ENCODE measurements at regions not wholly inside any gene's neighbourhood (a gene's known extent, or its start where the extent isn't known, plus 50 kb on each side); places are given as distances from the start of the nearest gene placed in this dataset.

DNA sequence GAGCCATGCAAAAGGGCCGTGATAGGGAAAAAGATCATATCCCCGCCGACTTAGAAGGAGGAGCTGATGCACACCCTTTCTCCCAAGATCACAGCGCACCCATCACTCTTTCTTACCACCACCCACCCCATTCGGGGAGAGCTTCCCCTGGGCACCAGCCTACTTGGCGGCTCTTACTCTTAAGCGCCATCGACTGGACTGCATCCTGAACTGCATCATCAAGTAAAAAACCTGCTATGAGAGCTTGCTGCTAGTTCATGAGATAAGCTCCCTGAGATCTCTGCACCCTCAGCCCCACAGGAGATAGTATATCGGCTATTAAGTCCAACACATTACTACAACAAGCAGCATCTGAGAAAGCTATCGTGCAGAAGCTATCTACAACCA lies 125.1 kb downstream of the BARHL2 start:
- no peaks in the 10 kb centered on the region for H3K36me3 ChIP-seq (ENCODE audit: control insufficient read depth, insufficient read depth, low read length)
- H3K27ac ChIP-seq (ENCODE audit: insufficient read depth, low read depth, low read length, poor library complexity, severe bottlenecking), result no peak overlapping the region
- H3K4me1 ChIP-seq (ENCODE audit: control insufficient read depth, insufficient read depth, low read length), result no peaks in the 10 kb centered on the region
- no peak overlapping the region for H3K4me3 ChIP-seq (ENCODE audit: insufficient read depth, low read depth, low read length)
- no peaks in the 10 kb centered on the region for H3K9me3 ChIP-seq (ENCODE audit: control insufficient read depth, low read length)
- no peaks in the 10 kb centered on the region for H3K27me3 ChIP-seq (ENCODE audit: control insufficient read depth, insufficient read depth, low read length, poor library complexity, severe bottlenecking)
- 83 to 85% methylated on average over 10 of the region's 10 CpGs for WGBS, 2 experiments

DNA sequence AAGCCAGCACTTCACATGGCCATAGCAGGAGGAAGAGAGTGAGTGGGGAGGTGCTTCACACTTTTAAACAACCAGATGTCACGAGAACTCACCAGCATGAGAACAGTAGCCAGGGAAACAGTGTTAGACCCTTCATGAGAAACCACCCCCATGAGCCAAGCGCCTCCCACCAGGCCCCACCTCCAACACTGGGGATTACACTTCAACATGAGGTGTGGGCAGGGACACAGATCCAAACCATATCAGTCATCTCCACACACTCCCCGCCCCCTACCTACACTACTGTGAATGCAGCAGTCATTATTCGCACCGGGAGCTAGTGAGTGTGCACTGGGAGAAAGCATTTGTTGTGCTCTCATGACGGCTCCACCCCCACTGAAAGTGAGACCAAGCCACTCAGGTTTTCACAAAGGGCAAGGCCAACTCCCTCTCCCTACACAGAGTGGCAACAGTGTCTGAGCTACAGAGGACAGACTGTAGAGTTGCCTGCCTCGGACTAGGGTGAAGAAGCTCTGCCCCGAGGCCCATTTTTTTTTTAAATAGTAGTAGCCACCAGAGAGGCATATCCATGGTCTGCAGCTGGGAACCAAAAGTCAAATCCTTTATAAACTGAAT lies 125.6 kb downstream of the BARHL2 start:
- H3K27me3 ChIP-seq (ENCODE audit: control insufficient read depth, insufficient read depth, low read length, poor library complexity, severe bottlenecking), result no peaks in the 10 kb centered on the region
- 88 to 92% methylated on average over 8 of the region's 8 CpGs for WGBS, 2 experiments
- no peak overlapping the region for H3K27ac ChIP-seq (ENCODE audit: insufficient read depth, low read depth, low read length, poor library complexity, severe bottlenecking)
- H3K4me3 ChIP-seq (ENCODE audit: insufficient read depth, low read depth, low read length), result no peak overlapping the region
- H3K4me1 ChIP-seq (ENCODE audit: control insufficient read depth, insufficient read depth, low read length), result no peaks in the 10 kb centered on the region
- H3K9me3 ChIP-seq (ENCODE audit: control insufficient read depth, low read length), result no peaks in the 10 kb centered on the region
- no peaks in the 10 kb centered on the region for H3K36me3 ChIP-seq (ENCODE audit: control insufficient read depth, insufficient read depth, low read length)

DNA sequence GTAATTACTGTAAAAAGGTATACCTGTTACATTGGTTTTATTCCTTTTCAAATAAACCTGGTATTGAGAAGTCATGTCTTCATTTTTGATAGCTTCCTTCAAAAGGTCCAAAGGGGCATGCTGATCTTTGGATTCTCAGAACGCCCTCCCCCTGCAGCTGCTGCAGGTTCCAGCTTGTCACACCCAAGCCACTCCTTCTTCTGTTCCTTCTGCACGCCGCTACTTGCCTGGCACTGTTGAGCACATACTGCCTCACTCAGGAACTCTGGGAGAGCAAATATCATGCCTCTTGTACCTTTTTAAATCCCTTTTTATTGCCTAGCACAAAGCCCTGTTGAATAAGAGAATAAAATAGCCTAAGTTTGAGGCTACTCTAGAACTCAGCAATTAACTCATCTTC lies 136.9 kb downstream of the BARHL2 start:
- Histone ChIP-seq H3K27ac (ENCODE audit: insufficient read depth, low read depth, low read length, poor library complexity, severe bottlenecking) (no peak overlapping the region), H3K4me3 (ENCODE audit: insufficient read depth, low read depth, low read length) (no peak overlapping the region), H3K36me3 (ENCODE audit: control insufficient read depth, insufficient read depth, low read length) (no peaks in the 10 kb centered on the region), H3K9me3 (ENCODE audit: control insufficient read depth, low read length) (no peaks in the 10 kb centered on the region), H3K27me3 (ENCODE audit: control insufficient read depth, insufficient read depth, low read length, poor library complexity, severe bottlenecking) (no peaks in the 10 kb centered on the region), H3K4me1 (ENCODE audit: control insufficient read depth, insufficient read depth, low read length) (no peaks in the 10 kb centered on the region)
- WGBS, 2 experiments, result 87 to 91% methylated on average over 3 of the region's 3 CpGs

DNA sequence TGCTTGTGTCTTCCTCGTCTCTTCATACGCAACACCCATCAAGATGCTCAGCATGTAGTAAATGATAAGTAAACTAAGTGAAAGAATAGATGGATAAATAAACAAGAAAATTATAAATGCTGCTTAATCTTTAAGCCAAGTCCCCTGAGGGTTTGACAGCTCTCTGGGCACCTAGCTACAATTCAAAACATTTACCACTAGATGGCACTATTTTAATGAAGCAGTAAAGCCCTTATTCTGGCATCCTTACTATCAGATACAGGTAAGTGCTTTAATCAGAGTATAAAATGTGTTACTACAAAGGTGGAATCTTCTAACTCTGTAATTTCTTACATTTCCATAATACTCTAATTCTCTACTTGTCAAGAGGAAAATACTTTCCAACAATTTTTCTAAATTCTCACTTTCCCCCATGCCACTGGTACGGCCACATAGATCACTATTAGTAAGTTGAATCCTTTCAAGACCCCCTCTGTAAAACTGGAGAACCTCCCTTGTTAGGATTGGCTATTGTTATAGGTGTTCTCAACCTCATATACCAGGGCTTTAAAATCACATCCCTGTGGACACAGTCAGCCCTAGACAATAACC lies 137.8 kb downstream of the BARHL2 start:
- no peak overlapping the region for H3K4me3 ChIP-seq (ENCODE audit: insufficient read depth, low read depth, low read length)
- no peak overlapping the region for H3K27ac ChIP-seq (ENCODE audit: insufficient read depth, low read depth, low read length, poor library complexity, severe bottlenecking)
- H3K36me3 ChIP-seq (ENCODE audit: control insufficient read depth, insufficient read depth, low read length), result no peaks in the 10 kb centered on the region
- H3K4me1 ChIP-seq (ENCODE audit: control insufficient read depth, insufficient read depth, low read length), result no peaks in the 10 kb centered on the region
- H3K9me3 ChIP-seq (ENCODE audit: control insufficient read depth, low read length), result no peaks in the 10 kb centered on the region
- 81 to 100% methylated on average over 1 to 3 of the region's 3 CpGs for WGBS, 2 experiments
- H3K27me3 ChIP-seq (ENCODE audit: control insufficient read depth, insufficient read depth, low read length, poor library complexity, severe bottlenecking), result no peaks in the 10 kb centered on the region

DNA sequence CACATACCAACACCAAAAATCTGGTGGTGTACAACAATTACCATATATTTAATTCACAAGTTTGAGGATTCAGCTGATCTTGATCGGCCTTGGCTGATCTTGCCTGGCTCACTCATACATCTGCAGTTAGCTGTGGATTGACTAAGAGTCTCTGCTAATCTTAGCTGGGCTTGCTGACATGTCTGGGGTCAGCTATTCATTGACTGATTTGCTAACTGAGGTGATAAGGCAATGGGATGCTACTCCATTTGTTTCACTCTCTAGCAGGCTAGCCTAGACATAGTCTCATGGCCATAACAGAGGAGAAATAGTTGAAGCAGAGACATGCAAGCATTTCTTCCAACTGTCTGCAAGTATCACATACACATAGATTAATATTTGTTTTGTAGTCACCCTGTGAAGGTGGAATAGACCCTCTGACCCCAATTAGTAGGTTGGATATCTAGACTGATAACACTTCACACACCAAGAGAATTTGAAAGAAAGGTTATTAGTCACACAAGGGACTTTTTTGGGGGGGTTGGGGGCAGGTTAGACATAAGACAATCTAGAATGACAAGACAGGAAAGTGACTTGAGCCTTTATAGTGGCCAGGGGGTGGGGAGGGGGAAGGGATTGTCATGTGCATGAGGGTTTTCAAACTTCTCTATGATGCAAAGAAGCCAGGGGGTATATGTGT lies 142.3 kb downstream of the BARHL2 start:
- no peaks in the 10 kb centered on the region for H3K27me3 ChIP-seq (ENCODE audit: control insufficient read depth, insufficient read depth, low read length, poor library complexity, severe bottlenecking)
- no peaks in the 10 kb centered on the region for H3K9me3 ChIP-seq (ENCODE audit: control insufficient read depth, low read length)
- 96 to 97% methylated on average over 1 of the region's 1 CpG for WGBS, 2 experiments
- H3K4me3 ChIP-seq (ENCODE audit: insufficient read depth, low read depth, low read length), result no peak overlapping the region
- H3K27ac ChIP-seq (ENCODE audit: insufficient read depth, low read depth, low read length, poor library complexity, severe bottlenecking), result no peak overlapping the region
- no peaks in the 10 kb centered on the region for H3K4me1 ChIP-seq (ENCODE audit: control insufficient read depth, insufficient read depth, low read length)
- H3K36me3 ChIP-seq (ENCODE audit: control insufficient read depth, insufficient read depth, low read length), result no peaks in the 10 kb centered on the region

DNA sequence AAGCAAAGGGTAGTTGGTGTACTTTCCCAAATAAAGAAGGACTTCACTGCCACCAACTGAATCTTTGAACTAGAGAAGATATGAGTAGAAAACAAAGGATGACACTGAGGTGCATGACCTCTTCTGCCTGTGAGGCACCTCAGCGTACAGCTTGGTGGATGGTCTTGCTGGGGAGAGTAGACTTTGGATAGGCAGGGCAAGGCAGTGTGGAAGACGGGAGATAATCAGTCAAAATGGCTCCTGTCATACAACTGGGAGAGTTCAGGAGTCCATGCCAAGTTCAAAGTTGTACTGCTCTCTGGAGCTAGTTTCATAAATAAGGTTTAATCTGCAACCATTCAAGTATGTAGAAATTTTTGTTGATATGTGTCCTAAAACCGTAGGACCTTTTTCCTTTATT lies 143.4 kb downstream of the BARHL2 start:
- 88 to 95% methylated on average over 2 of the region's 3 CpGs for WGBS, 2 experiments
- H3K9me3 ChIP-seq (ENCODE audit: control insufficient read depth, low read length), result no peaks in the 10 kb centered on the region
- peaks cover 2% of the 10 kb centered on the region for H3K4me1 ChIP-seq (ENCODE audit: control insufficient read depth, insufficient read depth, low read length)
- H3K27me3 ChIP-seq (ENCODE audit: control insufficient read depth, insufficient read depth, low read length, poor library complexity, severe bottlenecking), result no peaks in the 10 kb centered on the region
- H3K27ac ChIP-seq (ENCODE audit: insufficient read depth, low read depth, low read length, poor library complexity, severe bottlenecking), result no peak overlapping the region
- H3K36me3 ChIP-seq (ENCODE audit: control insufficient read depth, insufficient read depth, low read length), result no peaks in the 10 kb centered on the region
- no peak overlapping the region for H3K4me3 ChIP-seq (ENCODE audit: insufficient read depth, low read depth, low read length)

DNA sequence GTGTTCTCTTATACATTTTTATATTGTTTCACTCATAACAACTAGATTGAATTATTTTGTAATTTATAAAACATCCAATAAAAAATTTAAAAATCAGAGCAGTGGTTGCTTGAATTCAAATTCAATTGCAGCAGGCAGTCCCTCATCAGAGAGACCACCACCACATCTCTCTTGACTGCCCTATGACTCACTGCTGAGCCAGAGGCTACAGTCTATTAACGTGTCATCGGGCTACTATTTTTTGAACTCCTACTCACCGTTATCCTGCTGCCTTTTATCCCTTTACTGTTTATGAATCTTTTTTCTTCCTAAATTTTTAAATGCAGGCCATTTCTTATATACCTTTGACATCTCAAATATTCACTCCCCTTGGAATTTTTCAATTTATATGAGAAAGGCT lies 144.7 kb downstream of the BARHL2 start:
- Histone ChIP-seq H3K36me3 (ENCODE audit: control insufficient read depth, insufficient read depth, low read length) (no peaks in the 10 kb centered on the region), H3K27ac (ENCODE audit: insufficient read depth, low read depth, low read length, poor library complexity, severe bottlenecking) (no peak overlapping the region), H3K4me1 (ENCODE audit: control insufficient read depth, insufficient read depth, low read length) (peaks cover 3% of the 10 kb centered on the region), H3K27me3 (ENCODE audit: control insufficient read depth, insufficient read depth, low read length, poor library complexity, severe bottlenecking) (no peaks in the 10 kb centered on the region), H3K4me3 (ENCODE audit: insufficient read depth, low read depth, low read length) (no peak overlapping the region), H3K9me3 (ENCODE audit: control insufficient read depth, low read length) (no peaks in the 10 kb centered on the region)
- 75 to 87% methylated on average over 3 of the region's 3 CpGs for WGBS, 2 experiments

DNA sequence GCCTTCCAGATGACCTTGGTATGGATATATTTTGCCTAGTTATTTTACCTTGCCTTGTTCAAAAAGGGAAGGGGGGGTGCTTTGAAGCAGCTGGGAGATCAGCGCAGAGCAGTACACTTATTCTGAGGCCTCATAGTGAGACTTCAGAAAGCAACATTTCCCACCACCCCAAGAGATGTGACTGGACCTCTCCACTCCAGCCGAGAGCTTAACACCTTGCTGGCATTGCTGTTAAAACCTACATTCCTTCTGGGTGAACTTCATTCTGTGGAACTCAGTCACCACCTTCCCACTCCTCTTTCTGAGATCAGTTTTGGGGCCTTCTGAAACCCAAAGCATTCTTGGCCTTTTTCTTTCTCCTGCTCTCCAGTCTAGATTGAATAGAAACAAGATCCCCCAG lies 148.7 kb downstream of the BARHL2 start:
- 91 to 93% methylated on average over 1 to 2 of the region's 2 CpGs for WGBS, 2 experiments
- Histone ChIP-seq H3K36me3 (ENCODE audit: control insufficient read depth, insufficient read depth, low read length) (no peaks in the 10 kb centered on the region), H3K4me3 (ENCODE audit: insufficient read depth, low read depth, low read length) (no peak overlapping the region), H3K9me3 (ENCODE audit: control insufficient read depth, low read length) (no peaks in the 10 kb centered on the region), H3K4me1 (ENCODE audit: control insufficient read depth, insufficient read depth, low read length) (peaks cover 3% of the 10 kb centered on the region), H3K27me3 (ENCODE audit: control insufficient read depth, insufficient read depth, low read length, poor library complexity, severe bottlenecking) (no peaks in the 10 kb centered on the region), H3K27ac (ENCODE audit: insufficient read depth, low read depth, low read length, poor library complexity, severe bottlenecking) (no peak overlapping the region)

DNA sequence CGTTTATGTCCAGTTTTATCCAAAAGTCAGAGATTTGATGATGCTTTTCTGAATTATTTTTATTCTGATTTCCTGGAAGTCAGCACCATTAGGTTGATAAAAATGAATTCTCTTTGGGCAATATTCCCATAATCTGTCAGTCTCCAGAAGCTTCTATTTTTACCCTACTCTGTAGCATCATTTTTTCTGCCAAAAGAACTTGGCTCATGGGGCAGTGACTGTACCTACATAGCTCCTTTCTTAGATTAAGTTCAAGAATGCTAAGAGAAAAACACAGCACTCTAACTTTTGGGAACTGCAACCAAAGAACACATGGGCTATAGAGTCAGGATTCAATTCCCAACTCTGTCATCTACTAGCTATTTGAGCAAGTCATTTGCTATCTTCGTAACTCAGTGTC lies 152.9 kb downstream of the BARHL2 start:
- Histone ChIP-seq H3K27ac (ENCODE audit: insufficient read depth, low read depth, low read length, poor library complexity, severe bottlenecking) (no peak overlapping the region), H3K9me3 (ENCODE audit: control insufficient read depth, low read length) (no peaks in the 10 kb centered on the region)
- 100% methylated on average over 1 to 2 of the region's 2 CpGs for WGBS, 2 experiments

DNA sequence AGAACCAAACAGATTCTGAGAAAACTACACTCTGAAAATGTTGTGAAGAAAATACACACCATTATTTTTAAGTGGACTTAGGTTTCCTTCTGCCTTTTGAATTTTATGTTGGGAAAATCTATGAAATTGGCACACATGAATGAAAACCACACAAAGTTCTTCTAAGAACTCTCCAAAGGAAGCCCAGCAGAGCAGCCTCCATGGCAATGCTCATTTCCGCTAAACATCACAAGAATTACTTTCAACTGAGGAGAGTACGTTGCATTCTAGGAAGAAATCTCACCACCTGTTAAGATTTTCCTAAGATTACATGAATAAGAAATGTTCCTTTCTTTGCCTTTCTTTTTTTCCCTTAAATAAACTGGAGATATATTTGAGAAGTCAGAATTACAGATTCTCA lies 154.2 kb downstream of the BARHL2 start:
- Histone ChIP-seq H3K36me3 (ENCODE audit: control insufficient read depth, insufficient read depth, low read length) (no peaks in the 10 kb centered on the region), H3K4me3 (ENCODE audit: insufficient read depth, low read depth, low read length) (no peak overlapping the region), H3K4me1 (ENCODE audit: control insufficient read depth, insufficient read depth, low read length) (no peaks in the 10 kb centered on the region), H3K9me3 (ENCODE audit: control insufficient read depth, low read length) (no peaks in the 10 kb centered on the region), H3K27ac (ENCODE audit: insufficient read depth, low read depth, low read length, poor library complexity, severe bottlenecking) (no peak overlapping the region), H3K27me3 (ENCODE audit: control insufficient read depth, insufficient read depth, low read length, poor library complexity, severe bottlenecking) (no peaks in the 10 kb centered on the region)
- WGBS, 2 experiments, result 41 to 50% methylated on average over 2 of the region's 2 CpGs

More for the DNA sequence above, 152.9 kb downstream of the BARHL2 start:
- Histone ChIP-seq H3K4me1 (ENCODE audit: control insufficient read depth, insufficient read depth, low read length) (peaks cover 3% of the 10 kb centered on the region), H3K27me3 (ENCODE audit: control insufficient read depth, insufficient read depth, low read length, poor library complexity, severe bottlenecking) (no peaks in the 10 kb centered on the region), H3K36me3 (ENCODE audit: control insufficient read depth, insufficient read depth, low read length) (no peaks in the 10 kb centered on the region), H3K4me3 (ENCODE audit: insufficient read depth, low read depth, low read length) (no peak overlapping the region)
